ENCODE measurements at regions not wholly inside any gene's neighbourhood (a gene's known extent, or its start where the extent isn't known, plus 50 kb on each side); places are given as distances from the start of the nearest gene placed in this dataset.
"Not testable (repeated sequence)": the region's sequence is repeated elsewhere in the genome, so short reads cannot be mapped to it uniquely, and the experiment has no call there.

DNA sequence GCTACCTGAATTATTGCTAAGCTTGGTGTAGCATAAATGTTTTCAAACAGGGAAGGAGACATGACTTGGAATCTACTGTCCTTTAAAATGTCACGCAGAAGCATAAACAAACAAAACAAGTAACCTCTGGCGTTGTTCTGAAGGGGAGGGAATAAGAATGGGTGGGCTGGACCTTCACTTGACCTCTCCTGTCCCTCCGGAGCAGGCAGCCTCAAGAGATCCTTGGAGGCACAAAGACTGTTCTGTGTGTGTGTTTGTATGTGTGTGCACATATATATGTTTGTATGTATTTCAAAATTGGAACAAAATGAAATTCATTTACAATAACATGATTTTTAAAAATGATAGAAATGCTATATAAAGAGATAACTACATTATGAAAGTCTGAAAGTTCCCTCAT, 91.3 kb upstream of the DCLK2 start:
- DNase-seq (ENCODE audit: low read depth) = no peak

GRCh38 chr4:149987330-149988086, 90.7 kb upstream of the DCLK2 start:
- DNase-seq (ENCODE audit: low read depth) = no peak

DNA sequence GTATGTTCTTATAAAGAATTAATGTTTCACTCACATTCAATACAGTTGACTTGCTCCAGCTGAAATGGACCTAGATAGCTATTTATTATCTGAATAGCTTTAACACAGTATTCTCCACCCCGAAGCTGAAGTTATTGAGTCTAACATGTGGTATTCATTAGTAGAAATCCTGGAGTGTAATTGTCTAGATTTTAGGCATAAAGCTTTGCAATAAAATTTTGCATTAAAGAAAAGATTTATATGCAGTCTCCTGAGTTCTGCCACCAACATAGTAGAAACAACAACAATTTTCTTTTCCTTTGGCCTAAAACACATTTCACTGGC, 90.2 kb upstream of the DCLK2 start:
- DNase-seq (ENCODE audit: low read depth) = no peak

DNA sequence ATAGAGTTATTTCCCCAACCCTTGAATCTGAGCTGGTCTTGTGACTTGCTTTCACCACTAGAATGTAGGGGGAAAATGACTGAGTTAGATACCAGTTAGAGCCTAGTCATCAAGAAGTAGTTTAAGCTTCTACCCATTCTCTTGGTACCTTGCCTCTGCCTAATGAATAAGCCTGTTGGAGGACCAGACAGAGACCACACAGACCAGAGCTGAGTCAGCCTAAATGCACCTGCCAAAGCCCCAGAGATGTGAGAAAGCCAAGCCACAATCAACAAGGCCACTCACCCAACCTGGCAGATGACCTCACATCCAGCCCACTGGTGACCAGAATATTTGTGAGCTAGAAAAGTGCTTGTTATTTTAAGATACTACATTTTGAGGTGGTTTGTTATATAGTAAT, 85.2 kb upstream of the DCLK2 start:
- no peak for DNase-seq (ENCODE audit: low read depth)

GRCh38 chr4:149995134-149995756, 83.0 kb upstream of the DCLK2 start:
- no peak for DNase-seq (ENCODE audit: low read depth)

DNA sequence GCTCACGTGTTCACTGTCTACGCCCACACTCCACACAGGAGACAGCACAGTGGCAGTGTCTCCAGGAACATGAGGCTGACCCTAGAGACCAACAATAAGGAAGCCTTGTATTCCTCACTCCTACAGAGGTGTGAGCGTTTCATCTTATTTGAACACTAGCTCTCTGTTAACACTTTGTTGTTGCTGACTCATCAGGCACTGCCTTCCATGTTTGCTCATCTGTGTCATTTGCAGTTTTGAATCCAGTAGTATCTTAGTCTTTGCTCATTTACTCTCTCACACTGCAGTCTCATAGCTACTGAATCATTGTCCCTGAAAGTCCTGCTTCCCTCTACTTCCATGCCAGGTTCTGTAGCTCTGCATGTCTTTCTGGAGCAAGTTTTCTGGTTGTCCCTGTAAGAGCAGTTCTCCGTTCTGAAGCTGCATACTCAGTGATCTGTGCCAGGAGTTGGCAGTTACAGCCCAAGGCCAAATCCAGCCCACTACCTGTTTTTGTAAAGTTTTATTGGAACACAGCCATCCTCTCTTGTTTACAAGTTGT, 80.3 kb upstream of the DCLK2 start:
- no peak for DNase-seq (ENCODE audit: low read depth)

GRCh38 chr4:149999485-150000074, 78.7 kb upstream of the DCLK2 start:
- DNase-seq (ENCODE audit: low read depth) = no peak

DNA sequence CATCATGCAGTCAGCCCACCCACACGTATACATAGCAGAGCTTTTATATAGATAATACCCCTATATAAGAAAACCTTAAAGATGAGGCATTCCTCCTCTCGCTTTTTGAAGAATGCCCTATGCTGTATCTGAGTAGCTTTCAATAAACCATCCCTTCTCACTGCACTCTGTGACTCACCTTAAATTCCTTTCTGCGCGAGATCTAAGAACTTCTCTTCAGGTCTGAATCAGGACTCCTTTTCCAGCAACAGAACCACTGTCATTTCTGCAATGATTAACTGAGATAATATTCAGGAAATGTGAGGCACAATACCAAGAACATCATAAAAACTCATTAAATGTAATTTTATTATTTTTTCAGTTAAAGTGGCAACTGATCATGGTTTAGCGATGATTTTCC, 76.4 kb upstream of the DCLK2 start:
- DNase-seq (ENCODE audit: low read depth) = no peak

- no peak for DNase-seq (ENCODE audit: low read depth)
Measured at GRCh38 chr4:150002561-150002960, 75.7 kb upstream of the DCLK2 start.

- DNase-seq (ENCODE audit: low read depth) = no peak
Measured at GRCh38 chr4:150004481-150004880, 73.8 kb upstream of the DCLK2 start.

GRCh38 chr4:150005537-150005936, 72.7 kb upstream of the DCLK2 start:
- no peak for DNase-seq (ENCODE audit: low read depth)

DNA sequence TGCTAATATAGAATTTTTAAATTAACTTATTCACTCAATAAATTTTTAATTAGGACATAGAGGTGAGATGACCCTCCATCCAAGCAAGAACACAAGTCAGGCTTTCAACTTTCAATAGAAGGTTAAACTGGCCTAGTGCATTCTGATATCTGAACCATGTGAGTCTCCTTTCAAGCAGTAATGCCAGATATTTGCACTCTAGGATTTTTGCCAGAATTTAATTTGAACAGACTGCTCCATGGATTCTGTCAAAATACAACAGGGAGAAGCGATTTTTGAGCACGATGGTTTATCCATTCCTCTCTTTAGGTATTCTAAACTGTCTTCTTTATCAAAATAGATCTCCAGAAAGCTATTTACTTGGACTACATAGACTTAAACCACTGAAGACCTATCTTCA, 72.0 kb upstream of the DCLK2 start:
- DNase-seq (ENCODE audit: low read depth) = no peak

DNA sequence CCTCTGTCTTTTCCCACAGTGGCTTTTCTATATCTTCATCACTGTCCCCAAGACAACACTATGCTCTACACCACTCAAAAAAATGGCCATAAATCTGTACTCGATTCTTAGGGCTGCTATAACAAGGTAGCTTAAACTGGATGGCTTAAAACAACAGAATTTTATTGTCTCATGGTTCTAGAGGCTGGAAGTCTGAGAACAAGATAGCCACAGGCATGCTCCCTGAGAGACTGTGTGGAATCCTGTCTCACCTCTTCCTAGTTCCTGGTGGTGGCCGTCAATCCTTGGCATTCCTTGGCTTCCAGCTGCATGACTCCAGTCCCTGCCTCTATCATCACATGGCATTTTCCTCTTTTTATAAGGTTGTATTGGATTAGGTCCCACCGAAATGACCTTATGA, 70.7 kb upstream of the DCLK2 start:
- DNase-seq (ENCODE audit: low read depth) = no peak

DNA sequence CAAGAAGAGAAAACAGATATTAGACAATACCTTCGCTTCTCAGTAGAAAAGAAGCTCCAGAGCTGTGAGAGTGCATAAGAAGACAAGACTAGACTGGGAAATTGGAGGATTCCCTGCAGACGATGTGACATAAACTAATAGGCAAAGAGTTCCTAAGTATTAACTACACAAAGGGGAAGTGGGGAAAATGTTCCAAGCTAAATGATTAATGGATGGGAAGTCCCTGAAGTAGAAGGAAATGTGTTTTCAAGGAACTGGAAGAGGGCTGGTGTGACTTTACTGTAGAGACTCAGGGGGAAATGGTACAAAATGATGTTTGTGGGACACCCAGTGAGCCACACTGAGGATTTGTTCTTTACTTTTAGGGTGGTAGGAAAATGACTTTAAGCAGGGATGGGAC, 69.7 kb upstream of the DCLK2 start:
- DNase-seq (ENCODE audit: low read depth) = no peak

- DNase-seq (ENCODE audit: low read depth) = no peak
Measured at GRCh38 chr4:150009533-150009932, 68.7 kb upstream of the DCLK2 start.

DNA sequence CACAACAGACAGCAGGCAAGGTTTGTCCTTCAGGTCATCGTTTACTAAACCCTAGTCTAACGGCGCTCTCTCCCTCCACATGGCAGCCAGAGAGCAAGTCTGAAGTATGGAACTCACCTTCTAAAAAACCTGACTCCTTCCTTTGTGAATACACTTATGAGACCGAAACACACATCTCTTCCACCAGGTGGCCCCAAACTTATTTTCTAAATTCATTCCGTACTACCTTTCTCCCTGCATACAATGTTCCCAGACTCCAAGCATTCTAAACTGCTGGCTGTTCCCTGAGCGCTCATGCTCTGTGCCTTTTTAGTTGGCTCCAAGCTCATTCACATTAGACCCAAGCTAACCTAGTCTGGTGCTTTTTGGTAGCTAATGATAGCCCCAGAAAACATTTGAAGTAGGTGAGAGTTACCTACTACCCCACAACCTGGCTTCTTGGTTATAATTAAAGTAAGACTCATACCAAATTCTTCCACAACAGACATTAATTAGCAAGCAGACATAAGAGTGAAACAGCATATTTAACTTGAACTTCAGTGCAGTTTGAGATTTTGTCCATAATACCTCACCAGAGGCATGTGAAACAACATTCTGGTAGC, 67.6 kb upstream of the DCLK2 start:
- DNase-seq (ENCODE audit: low read depth) = no peak

DNA sequence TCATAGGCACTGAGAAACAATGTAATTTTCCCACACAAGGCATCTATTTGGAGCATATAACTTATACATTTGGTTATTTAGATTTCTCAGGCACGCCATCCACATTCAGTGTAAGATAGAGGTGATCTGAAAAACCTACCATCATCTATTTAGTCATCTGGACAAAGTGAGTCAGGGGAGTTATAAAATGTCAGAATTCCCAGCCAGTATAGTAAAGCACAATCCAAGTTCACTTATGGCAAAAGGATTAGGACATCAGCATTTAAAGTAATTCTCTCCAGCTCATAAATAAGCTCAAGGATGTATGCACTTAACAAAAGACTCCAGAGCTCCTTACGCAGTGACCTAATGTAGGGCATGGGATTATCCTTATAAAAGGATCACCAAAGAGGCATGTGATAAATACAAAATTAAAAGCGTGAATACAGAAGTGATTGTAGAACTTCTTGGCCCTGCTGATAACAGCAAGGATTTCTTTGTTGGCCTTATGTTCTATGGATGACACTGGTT, 65.3 kb upstream of the DCLK2 start:
- DNase-seq (ENCODE audit: low read depth) = no peak

DNA sequence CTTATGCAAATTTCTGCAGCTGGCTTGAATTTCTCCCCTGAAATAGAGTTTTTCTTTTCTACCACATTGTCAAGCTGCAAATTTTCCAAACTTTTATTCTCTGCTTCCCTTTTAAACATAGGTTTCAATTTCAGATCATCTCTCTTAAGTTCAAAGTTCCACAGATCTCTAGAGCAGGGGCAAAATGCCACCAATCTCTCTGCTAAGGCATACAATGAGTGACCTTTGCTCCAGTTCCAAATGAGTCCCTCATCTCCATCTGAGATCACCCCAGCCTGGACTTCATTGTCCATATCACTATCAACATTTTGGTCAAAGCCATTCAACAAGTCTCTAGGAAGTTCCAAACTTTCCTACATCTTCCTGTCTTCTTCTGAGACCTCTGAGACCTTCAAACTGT, 62.3 kb upstream of the DCLK2 start:
- DNase-seq (ENCODE audit: low read depth) = not testable (repeated sequence)

DNA sequence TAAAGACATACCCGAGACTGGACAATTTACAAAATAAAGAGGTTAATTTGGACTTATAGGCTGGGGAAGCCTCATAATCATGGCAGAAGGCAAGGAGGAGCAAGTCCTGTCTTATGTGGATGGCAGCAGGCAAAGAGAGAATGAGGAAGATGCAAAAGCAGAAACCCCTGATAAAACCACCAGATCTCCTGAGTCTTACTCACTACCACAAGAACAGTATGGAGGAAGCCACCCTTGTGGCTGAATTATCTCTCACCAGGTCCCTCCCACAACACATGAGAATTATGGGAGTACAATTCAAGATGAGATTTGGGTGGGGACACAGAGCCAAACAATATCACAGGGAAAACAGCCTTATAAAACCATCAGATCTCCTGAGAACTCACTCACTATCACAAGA, 61.6 kb upstream of the DCLK2 start:
- DNase-seq (ENCODE audit: low read depth) = not testable (repeated sequence)

GRCh38 chr4:150018257-150018656, 60.0 kb upstream of the DCLK2 start:
- DNase-seq (ENCODE audit: low read depth) = no peak

DNA sequence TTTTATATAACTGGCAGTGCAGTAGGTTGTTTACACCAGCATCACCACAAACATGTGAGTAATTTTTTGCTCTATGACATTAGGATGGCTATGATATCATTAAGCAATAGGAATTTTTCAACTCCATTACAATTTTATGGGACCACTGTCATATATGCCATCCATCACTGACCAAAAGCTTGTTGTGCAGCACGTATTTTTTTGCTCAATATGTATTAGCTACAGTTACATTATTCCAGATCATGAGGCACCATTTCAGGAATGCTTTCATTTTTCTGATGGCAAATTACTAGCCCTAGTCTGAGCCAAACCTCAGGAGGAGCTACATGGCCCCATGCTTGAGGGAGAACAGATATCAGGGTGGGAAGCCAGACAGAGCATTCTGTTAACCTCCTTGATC, 56.8 kb upstream of the DCLK2 start:
- no peak for DNase-seq (ENCODE audit: low read depth)

DNA sequence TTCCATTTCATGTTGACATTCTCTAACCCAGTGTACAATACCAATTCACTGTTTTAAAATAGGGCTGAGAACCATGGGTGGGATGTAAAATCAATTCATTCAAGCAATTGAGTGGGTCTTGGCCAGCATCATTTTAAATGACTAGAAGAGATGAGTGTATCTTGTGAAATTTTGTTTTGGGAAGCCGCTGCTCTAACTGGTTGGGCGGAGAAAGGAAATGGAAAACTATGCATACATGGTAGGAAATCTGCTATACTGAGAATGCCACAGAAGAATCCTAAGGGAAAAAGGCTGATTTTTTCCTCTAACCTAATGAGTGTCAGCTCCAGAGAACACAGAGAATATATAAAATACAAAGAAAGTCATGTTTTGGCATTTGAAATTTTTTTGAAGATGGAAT, 54.8 kb upstream of the DCLK2 start:
- DNase-seq (ENCODE audit: low read depth) = no peak

DNA sequence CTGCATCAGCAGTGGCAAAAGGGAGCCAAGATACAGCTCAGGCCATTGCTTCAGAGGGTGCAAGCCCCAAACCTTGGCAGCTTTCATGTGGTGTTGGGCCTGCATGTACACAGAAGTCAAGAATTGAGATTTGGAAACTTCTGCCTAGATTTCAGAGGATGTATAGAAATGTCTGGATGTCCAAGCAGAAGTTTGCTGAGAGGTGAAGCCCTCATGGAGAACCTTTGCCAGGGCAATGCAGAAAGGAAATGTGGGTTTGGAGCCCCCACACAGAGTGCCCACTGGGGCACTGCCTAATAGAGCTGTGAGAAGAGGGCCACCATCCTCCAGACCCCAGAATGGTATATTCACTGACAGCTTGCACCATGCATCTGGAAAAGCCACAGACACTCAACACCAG, 51.3 kb upstream of the DCLK2 start:
- DNase-seq (ENCODE audit: low read depth) = not testable (repeated sequence)

All from T-helper 22 cell (primary cell).